ENCODE measurements at regions not wholly inside any gene's neighbourhood (a gene's known extent, or its start where the extent isn't known, plus 50 kb on each side); places are given as distances from the start of the nearest gene placed in this dataset.

GRCh38 chr12:97313471-97314190, 149.0 kb upstream of the RMST start:
- FAIRE-seq (no peak), DNase-seq (no peak)
- no peak overlapping the region for H3K4me3 ChIP-seq (ENCODE audit: low read length in 3 of 3)
- no peak for TF ChIP-seq CTCF (IDR thresholded peaks at IDR 0.05; ENCODE audit: borderline replicate concordance, extremely low read depth, insufficient read depth)
- peaks cover 0 to 5% (median 0%) of the 10 kb centered on the region in 3 donors for H3K4me1 ChIP-seq (ENCODE audit: control insufficient read depth in 2 of 3, insufficient read depth in 2 of 3, low read depth in 1 of 3, low read length in 3 of 3)
- H3K9ac ChIP-seq (ENCODE audit: low read length in 3 of 3) = no peak overlapping the region
- no peaks in the 10 kb centered on the region for H3K36me3 ChIP-seq (ENCODE audit: control insufficient read depth in 2 of 3, insufficient read depth in 3 of 3, low read length in 3 of 3)
- no peaks in the 10 kb centered on the region for H3K27me3 ChIP-seq (ENCODE audit: control insufficient read depth, insufficient read depth, low read length)
- H3K9me3 ChIP-seq (ENCODE audit: control insufficient read depth in 2 of 3, insufficient read depth in 1 of 3, low read length in 3 of 3) = no peaks in the 10 kb centered on the region
- intact Hi-C loops (cut with DNase I) = no loop called here
- H3K27ac ChIP-seq (ENCODE audit: low read depth in 2 of 2, low read length in 2 of 2) = no peak overlapping the region

- intact Hi-C loops (cut with DNase I) = no loop called here
- peaks cover 0 to 5% (median 0%) of the 10 kb centered on the region in 3 donors for H3K4me1 ChIP-seq (ENCODE audit: control insufficient read depth in 2 of 3, insufficient read depth in 2 of 3, low read depth in 1 of 3, low read length in 3 of 3)
- no peak for TF ChIP-seq CTCF (IDR thresholded peaks at IDR 0.05; ENCODE audit: borderline replicate concordance, extremely low read depth, insufficient read depth)
- FAIRE-seq = no peak
- H3K9ac ChIP-seq (ENCODE audit: low read length in 3 of 3) = no peak overlapping the region
- no peaks in the 10 kb centered on the region for H3K27me3 ChIP-seq (ENCODE audit: control insufficient read depth, insufficient read depth, low read length)
- no peaks in the 10 kb centered on the region for H3K9me3 ChIP-seq (ENCODE audit: control insufficient read depth in 2 of 3, insufficient read depth in 1 of 3, low read length in 3 of 3)
- H3K4me3 ChIP-seq (ENCODE audit: low read length in 3 of 3) = no peak overlapping the region
- H3K27ac ChIP-seq (ENCODE audit: low read depth in 2 of 2, low read length in 2 of 2) = no peak overlapping the region
- no peaks in the 10 kb centered on the region for H3K36me3 ChIP-seq (ENCODE audit: control insufficient read depth in 2 of 3, insufficient read depth in 3 of 3, low read length in 3 of 3)
- no peak for DNase-seq
Measured at GRCh38 chr12:97316321-97316720, 146.3 kb upstream of the RMST start.

- intact Hi-C loops (cut with DNase I) = no loop called here
- DNase-seq = no peak
- Histone ChIP-seq H3K27me3 (ENCODE audit: control insufficient read depth, insufficient read depth, low read length) (no peaks in the 10 kb centered on the region), H3K36me3 (ENCODE audit: control insufficient read depth in 2 of 3, insufficient read depth in 3 of 3, low read length in 3 of 3) (no peaks in the 10 kb centered on the region), H3K27ac (ENCODE audit: low read depth in 2 of 2, low read length in 2 of 2) (no peak overlapping the region), H3K4me3 (ENCODE audit: low read length in 3 of 3) (no peak overlapping the region), H3K4me1 (ENCODE audit: control insufficient read depth in 2 of 3, insufficient read depth in 2 of 3, low read depth in 1 of 3, low read length in 3 of 3) (no peaks in the 10 kb centered on the region), H3K9ac (ENCODE audit: low read length in 3 of 3) (no peak overlapping the region), H3K9me3 (ENCODE audit: control insufficient read depth in 2 of 3, insufficient read depth in 1 of 3, low read length in 3 of 3) (no peaks in the 10 kb centered on the region)
- no peak for FAIRE-seq
- no peak for TF ChIP-seq CTCF (IDR thresholded peaks at IDR 0.05; ENCODE audit: borderline replicate concordance, extremely low read depth, insufficient read depth)
Measured at GRCh38 chr12:97321621-97322020, 141.0 kb upstream of the RMST start.

- H3K27ac ChIP-seq (ENCODE audit: low read depth in 2 of 2, low read length in 2 of 2) = no peak overlapping the region
- no peaks in the 10 kb centered on the region for H3K9me3 ChIP-seq (ENCODE audit: control insufficient read depth in 2 of 3, insufficient read depth in 1 of 3, low read length in 3 of 3)
- H3K4me3 ChIP-seq (ENCODE audit: low read length in 3 of 3) = no peak overlapping the region
- no peaks in the 10 kb centered on the region for H3K27me3 ChIP-seq (ENCODE audit: control insufficient read depth, insufficient read depth, low read length)
- intact Hi-C loops (cut with DNase I) = no loop called here
- TF ChIP-seq CTCF (IDR thresholded peaks at IDR 0.05; ENCODE audit: borderline replicate concordance, extremely low read depth, insufficient read depth) = no peak
- no peak for DNase-seq
- H3K4me1 ChIP-seq (ENCODE audit: control insufficient read depth in 2 of 3, insufficient read depth in 2 of 3, low read depth in 1 of 3, low read length in 3 of 3) = no peaks in the 10 kb centered on the region
- H3K9ac ChIP-seq (ENCODE audit: low read length in 3 of 3) = no peak overlapping the region
- FAIRE-seq = no peak
- H3K36me3 ChIP-seq (ENCODE audit: control insufficient read depth in 2 of 3, insufficient read depth in 3 of 3, low read length in 3 of 3) = no peaks in the 10 kb centered on the region
Measured at GRCh38 chr12:97322388-97322787, 140.2 kb upstream of the RMST start.

All from kidney (tissue), 13 donors.